RPMI7951 (cell line): ENCODE measurements at regions not wholly inside any gene's neighbourhood (a gene's known extent, or its start where the extent isn't known, plus 50 kb on each side); places are given as distances from the start of the nearest gene placed in this dataset.
"Not testable (repeated sequence)": the region's sequence is repeated elsewhere in the genome, so short reads cannot be mapped to it uniquely, and the experiment has no call there.

Experiments used
- DNase-seq: peaks from one replicate; pipeline ENCODE4 v3.0.0-alpha.2; 2012; ENCODE audit warnings: low read depth

- DNase-seq: peak; percentile 19
These were observed 465.9 kb upstream of the ERCC4 start for GRCh38 chr16:13453938-13454553.

DNA sequence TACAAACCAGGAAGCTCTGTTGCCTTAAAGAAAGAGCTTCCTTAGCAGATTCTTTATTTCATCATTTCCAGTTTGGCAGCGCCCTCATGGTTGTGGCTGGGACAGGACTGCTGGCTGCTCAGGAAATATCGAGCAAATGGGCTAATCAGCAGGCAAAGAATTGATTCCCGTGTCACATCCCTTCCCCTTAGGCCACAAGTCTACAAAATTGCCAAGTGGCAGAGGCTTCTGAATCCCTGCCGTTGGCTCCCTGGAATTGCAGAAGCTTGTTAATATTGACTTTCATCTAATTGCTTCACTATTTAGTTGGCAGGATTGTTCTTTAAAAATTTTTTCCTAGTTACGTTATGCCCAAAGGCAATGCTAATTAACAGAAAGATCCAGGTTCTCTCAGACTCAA is 456.3 kb upstream of the ERCC4 start:
- DNase-seq: no peak

- DNase-seq: no peak
These were observed 448.9 kb upstream of the ERCC4 start for GRCh38 chr16:13471036-13471435.

DNA sequence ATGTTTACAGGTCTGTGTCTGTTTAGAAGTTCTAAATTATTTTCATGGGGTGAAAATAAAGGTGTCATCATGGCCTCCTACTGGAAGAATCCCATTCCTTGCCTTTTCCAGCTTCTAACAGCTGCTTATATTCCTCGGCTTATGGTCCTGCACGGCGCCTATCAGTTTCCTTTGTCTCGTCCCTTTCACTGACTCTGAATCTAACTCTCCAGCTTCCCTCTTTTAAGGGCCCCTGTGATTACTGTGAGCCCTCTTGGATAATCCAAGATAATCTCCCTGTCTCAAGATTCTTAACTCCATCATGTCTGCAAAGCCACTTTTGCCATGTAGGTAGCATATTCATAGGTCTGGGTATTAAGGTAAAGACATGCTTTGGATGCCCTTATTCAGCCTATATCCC is 441.0 kb upstream of the ERCC4 start:
- DNase-seq: no peak

DNA sequence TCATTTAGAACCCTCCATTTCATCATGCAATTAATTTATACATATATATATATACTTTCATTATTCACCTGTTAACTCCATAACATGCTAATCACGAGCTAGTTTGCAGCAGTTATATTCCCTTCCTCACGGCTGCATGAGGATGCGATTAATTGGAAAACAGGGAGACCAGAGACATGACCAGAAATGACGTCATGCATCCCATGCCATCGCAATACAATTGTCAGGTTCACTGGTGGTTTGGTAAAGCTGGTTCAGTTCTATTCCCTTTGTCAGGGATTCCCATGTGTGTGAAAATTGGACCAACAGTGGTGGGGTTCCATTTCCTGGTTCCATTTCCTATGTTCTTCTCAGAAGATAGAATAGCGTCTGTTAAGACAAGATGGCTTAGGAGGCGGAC is 440.4 kb upstream of the ERCC4 start:
- no peak for DNase-seq

- DNase-seq: peak; percentile 11
These were observed 439.2 kb upstream of the ERCC4 start for GRCh38 chr16:13480801-13481200.

DNA sequence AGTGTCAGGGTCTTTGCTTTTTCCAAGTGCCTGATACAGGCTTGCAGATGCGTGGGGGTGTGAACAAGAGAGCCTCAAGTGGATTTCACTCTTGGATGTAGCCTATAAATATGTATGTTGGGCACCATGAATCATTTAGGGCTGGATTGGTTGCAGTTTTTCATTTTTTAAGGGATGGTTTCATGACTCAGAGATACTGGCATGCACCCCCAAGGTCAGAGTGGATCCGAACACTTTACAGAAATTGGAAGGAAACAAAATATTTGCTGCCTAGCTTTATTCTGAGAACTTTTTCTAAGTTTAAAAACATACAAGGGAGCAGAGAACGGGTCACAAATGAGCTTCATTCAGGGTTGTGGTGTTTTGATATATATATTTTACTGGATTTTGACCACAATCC is 436.8 kb upstream of the ERCC4 start:
- no peak for DNase-seq

DNA sequence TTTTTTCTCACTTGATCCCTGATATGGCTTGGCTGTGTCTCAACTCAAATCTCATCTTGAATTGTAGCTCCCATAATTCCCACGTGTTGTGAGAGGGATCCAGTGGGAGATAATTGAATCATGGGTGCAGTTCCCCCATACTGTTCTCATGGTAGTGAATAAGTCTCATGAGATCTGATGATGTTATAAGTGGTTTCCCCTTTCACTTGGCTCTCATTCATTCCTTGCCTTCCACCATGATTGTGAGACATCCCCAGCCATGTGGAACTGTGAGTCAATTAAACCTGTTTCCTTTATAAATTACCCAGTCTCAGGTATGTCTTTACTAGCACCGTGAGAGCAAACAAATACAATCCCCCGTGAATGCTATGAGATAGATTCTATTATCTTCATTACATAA is 430.5 kb upstream of the ERCC4 start:
- DNase-seq: not testable (repeated sequence)

DNA sequence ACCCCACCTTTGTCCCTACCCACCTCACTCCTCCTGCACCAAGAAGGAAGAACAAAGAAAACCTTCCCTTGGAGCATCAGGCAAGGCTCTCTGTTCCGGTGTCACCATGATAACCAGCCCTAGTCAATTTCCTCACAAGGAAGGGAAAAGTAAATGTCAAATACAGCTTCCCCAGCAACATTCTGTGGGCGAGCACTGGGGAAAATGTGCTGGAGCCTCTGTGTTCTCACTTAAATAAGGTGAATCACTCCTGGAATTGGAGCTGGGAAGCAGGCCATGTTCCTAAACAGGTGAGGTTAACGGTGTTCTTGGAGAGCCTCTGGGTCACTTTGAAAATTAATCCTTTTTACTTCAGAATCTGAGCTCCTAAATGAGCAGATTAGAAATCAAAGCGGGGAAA is 427.9 kb upstream of the ERCC4 start:
- no peak for DNase-seq

DNA sequence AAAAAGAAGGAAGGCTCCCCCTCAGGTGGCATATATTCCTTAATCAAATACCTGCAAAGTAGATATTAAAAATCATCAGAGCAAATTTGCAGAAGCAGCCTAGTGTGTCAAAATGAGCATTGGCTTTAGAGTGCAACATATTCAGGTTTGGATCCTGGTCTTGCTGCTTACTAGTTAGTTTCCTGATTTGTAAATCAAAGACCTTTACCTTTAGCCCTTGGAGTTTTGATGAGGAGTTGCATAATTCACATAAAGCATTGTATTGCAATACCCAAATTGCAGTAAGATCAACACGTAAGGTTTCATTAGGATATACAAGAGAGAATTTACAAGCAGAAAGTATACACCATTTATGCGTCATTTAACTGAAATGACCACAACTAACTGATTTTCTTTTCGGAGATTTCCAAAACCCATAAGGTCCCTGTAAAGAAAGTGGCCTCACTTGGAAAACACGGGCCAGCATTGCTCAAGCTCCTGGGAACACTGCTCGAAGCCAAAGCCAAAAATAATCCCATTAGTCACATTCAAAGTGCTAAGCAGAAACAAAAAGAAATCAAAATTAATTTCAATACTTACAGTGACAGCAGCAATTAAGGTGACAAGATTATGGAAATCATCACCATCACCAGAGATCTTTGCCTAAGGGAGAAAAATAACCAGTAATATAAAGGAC is 415.9 kb upstream of the ERCC4 start:
- DNase-seq: no peak

DNA sequence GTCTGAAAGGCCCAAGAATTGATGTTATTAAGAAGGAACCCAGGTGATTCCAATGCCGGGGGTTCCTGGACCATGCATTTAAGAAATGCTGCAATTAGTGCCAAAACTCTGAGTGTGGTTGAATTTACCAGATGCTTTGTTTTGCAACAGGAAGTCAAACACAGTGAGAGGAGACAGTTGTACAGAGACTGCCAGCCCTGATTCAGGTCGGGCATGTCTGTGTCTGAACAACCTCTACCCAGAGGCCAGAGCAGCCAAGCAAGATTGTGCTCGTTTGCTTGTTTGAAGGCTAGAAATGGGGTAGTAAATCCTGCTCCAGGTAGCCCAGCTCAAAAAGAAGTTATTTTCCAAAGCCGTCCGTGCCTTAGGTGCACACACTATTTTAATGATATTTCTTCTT is 412.4 kb upstream of the ERCC4 start:
- no peak for DNase-seq

DNA sequence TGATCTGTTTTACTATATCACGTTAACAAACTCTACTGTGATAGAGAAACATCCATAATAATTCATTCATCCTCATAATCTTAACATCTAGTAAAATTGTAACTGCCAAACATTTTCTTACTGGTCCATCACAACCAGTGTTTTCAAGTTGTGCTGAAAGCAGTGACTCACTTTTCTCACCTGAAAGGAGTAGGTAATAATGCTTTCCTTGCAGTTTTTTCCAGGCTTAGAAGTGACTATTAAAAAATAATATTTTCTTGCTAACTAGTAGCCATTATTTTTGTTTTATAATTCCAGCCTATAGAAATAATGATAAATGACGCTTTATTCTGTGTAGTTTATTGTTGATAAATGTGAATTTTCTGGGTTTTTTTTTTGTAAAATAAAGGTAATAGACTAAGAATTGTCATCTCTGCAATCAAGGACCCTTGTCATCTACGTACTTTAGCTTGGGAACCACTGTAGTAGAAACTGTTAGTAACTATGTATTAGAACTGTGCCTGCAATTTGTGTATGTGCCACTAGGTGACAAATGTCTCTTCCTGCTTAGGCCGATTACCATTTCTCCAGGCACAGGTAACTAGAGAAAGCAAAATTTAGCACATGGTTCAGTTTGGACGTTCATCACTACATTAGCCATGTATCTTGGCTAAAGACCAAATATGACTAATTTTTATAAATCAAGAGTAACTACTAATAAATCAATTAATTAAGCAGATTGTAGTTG is 409.4 kb upstream of the ERCC4 start:
- no peak for DNase-seq

GRCh38 chr16:13517841-13518240 is 402.1 kb upstream of the ERCC4 start:
- DNase-seq: no peak

- DNase-seq: peak; percentile 6
These were observed 400.1 kb upstream of the ERCC4 start for GRCh38 chr16:13519871-13520270.

DNA sequence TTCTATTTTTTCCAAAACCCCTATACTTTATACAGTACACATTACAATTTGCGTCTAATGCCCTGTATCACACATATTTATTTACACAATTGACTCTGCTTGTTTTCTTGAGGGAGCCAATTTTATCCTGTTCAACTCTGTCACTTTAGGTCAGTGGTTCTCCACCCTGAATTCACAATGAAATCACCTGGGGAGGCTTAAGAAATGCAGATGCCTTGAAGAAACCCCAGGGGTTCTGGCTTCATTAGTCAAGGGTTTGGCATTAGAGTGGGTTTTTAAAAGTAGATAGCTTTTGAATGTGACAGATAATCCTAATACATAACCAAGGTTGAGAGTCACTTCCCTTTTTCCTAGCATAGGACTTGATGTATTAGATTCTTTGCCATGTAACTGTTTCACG is 398.6 kb upstream of the ERCC4 start:
- no peak for DNase-seq

DNA sequence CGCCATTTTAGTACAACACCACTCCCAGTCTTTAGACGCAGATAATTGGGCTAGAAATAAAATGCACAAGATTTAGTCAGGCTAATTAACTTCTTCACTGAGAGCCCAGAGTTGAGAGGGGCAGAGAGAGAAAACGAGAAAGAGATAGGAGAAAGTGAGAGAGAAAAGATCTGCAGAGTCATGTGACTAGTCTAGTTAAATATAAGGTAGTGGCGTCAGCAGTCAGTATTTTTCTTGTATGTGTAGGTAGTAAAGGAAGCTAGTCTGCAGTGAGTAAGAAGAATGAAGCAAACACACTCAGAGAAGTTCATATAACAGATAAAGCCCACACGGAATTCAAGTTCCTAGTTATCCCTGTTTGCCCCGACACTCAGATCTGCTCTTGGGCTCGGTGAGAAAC is 392.6 kb upstream of the ERCC4 start:
- DNase-seq: no peak

- no peak for DNase-seq
These were observed 391.3 kb upstream of the ERCC4 start for GRCh38 chr16:13528691-13529090.

DNA sequence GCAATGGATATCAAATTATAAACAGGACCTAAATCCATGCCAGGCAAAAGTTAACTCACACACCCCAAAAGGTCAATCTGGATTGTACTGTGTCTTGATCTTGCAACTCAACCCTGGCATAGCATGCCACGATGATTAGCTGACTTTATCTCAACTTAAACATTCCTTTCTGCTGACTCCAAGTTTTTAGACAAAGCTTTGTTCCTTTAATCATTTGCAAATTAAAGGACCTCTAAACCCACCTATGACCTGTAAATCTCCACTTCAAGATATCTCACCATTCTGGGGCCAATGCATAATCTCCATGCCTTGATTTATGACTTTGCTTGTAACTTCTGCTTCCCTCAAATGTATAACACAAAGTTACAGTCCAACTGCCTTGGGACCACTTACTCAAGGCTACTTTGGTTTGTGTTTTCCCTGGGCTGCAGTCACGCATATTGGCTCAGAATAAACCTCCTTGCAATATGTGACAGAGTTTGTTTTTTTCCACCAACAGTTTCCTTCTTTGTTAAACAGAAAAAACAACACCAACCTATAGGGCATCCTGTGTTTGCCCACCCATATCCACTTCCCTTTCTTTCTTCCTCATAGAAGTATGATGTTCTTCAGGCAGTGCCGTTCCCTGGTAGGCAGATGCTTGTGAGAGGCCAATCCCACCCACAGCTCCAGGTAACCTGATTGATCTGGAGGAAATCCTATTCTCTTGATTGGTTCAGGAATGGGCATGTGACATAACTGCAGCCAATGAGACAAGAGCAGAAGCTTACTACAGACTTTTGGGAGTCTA is 390.6 kb upstream of the ERCC4 start:
- DNase-seq: no peak

DNA sequence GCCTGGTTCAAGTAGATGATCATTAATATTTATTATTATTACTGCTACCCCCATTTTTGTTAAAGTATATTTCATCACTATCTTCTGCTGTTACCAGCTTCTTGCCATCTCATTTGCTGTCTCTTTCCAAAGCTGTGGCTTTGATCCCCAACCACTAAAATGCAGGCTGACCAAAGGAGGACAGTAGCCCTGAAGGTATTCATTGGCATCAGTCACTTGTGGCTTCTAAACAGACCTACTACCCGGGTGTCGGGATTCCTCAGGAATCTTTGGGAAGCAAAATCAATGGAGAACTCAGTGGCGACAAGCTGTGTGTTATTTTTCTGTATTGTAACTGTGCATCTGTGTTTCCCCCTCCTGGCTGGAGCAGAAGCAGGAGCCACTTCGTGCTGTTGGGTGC is 379.2 kb upstream of the ERCC4 start:
- DNase-seq: no peak

- no peak for DNase-seq
These were observed 377.7 kb upstream of the ERCC4 start for GRCh38 chr16:13542284-13542683.

- no peak for DNase-seq
These were observed 376.1 kb upstream of the ERCC4 start for GRCh38 chr16:13543850-13544249.

DNA sequence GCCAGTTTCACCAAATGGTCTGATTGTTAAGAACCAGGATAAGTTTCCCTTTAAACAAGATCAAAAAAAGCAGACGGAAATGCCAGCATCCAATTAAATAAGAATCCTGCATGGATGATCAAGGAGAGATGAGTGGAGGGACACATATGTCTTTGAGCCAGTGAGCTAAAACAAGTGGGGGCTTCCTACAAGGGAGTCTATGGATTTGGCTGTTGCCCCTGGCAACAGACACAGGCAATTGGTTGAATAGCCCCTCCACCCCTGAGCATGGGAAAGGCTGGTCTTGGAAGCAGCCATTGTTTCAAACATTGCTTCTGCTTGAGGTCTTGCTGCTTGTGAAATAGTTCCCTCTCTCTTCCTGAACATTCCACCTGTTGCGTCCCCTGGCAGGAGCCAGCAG is 374.7 kb upstream of the ERCC4 start:
- no peak for DNase-seq

DNA sequence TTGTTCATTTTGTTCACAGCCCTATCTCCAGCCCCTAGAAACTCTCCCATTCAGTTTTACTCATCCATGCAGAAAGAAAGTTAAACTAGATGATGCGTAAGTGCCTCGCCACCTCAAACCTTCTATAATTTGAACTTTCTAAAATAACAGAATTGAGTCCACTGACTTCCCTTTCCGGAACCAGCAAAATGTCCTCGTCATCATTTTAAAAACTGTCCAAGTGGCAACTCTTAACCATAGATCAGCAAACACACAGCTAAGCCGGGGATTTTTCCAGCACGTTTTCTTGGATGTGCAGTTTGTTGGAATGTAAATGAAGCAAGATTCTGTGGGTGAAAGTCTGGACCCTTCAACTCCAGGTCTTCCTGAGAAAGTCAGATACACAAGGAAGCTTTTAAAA is 369.7 kb upstream of the ERCC4 start:
- DNase-seq: no peak
